Transverse colon (tissue), 4 donors: ENCODE measurements at regions not wholly inside any gene's neighbourhood (a gene's known extent, or its start where the extent isn't known, plus 50 kb on each side); places are given as distances from the start of the nearest gene placed in this dataset.

Source experiments
- DNase-seq: peaks from one replicate; pipeline ENCODE4 v3.0.0-alpha.2; 2019
- H3K27ac ChIP-seq, 4 donors: fragments of 200-600 bp; sonication (generic); 2 replicates each; pipeline ENCODE4 v1.5.1; 2016 to 2018; ENCODE audit warnings: inconsistent platforms in 4 of 4
- H3K27me3 ChIP-seq: fragments of 200-600 bp; sonication (generic); 2 replicates; pipeline ENCODE4 v1.5.1; 2017; ENCODE audit warnings: inconsistent platforms
- H3K36me3 ChIP-seq, 4 donors: fragments of 200-600 bp; sonication (generic); 2 replicates each; pipeline ENCODE4 v1.5.1; 2017 to 2019; ENCODE audit warnings: inconsistent platforms in 4 of 4
- H3K4me1 ChIP-seq, 4 donors: fragments of 200-600 bp; sonication (generic); 2 replicates each; pipeline ENCODE4 v1.5.1; 2017 to 2020; ENCODE audit warnings: inconsistent platforms in 4 of 4
- H3K4me3 ChIP-seq, 4 donors: fragments of 200-600 bp; sonication (generic); 1 replicate in 1 of 4; 2 replicates in 3 of 4; pipeline versions ENCODE4 v1.5.1 to v1.6.1; 2017 to 2019; ENCODE audit warnings: inconsistent platforms in 4 of 4
- H3K9me3 ChIP-seq, 2 donors: fragments of 200-600 bp; sonication (generic); 2 replicates each; pipeline ENCODE4 v1.5.1; 2017 to 2019; ENCODE audit warnings: inconsistent platforms in 2 of 2
- CTCF ChIP-seq, 5 experiments: fragments of 200-600 bp in 3 of 5; fragments of 450-650 bp in 2 of 5; sonication (generic) in 3 of 5; IDR thresholded peaks; 1 replicate in 2 of 5; 2 replicates in 3 of 5; pipeline ENCODE4 v1.5.1; 2016 to 2017; ENCODE audit warnings: antibody characterized with exemption in 5 of 5, inconsistent platforms in 3 of 5, mild to moderate bottlenecking in 2 of 5, moderate library complexity in 1 of 5
- EP300 ChIP-seq: sonication (generic); formaldehyde crosslinking; IDR thresholded peaks from one replicate; pipeline ENCODE4 v1.6.1; 2017; ENCODE audit warnings: antibody characterized with exemption, low read depth
- POLR2A ChIP-seq: fragments of 450-650 bp; IDR thresholded peaks from one replicate; pipeline ENCODE4 v1.6.1; 2016; ENCODE audit warnings: antibody characterized with exemption, mild to moderate bottlenecking, moderate library complexity
- POLR2AphosphoS5 ChIP-seq, 3 donors: sonication (generic); formaldehyde crosslinking; IDR thresholded peaks; one replicate each; pipeline ENCODE4 v1.6.1; 2016; ENCODE audit warnings: antibody characterized with exemption in 3 of 3
- WGBS, 2 donors: methylation state at CpG; one replicate each; pipeline ENCODE4 v1.1.5; 2018; ENCODE audit warnings: low coverage in 1 of 2; 5-methylcytosine and 5-hydroxymethylcytosine counted together
- in situ Hi-C, 4 donors: fragments of 200-750 bp; cut with MboI; loops; one replicate each; pipeline versions ENCODE4 v1.15.0 to v1.15.1; 2017; ENCODE audit warnings: low sequenced_read_pairs in 3 of 4, low pct_ligation_motif_present in 1 of 4, low pct_unique_long_range_greater_than_20kb in 1 of 4
- intact Hi-C: fragments of 100-400 bp; cut with DNase I; formaldehyde crosslinking; loops from one replicate; pipeline ENCODE4 v1.15.1; 2023; ENCODE audit warnings: low total_unique reads

GRCh38 chr1:94302497-94302896 lies 65.1 kb upstream of the ARHGAP29 start:
- no peaks in the 10 kb centered on the region for H3K36me3 ChIP-seq
- H3K9me3 ChIP-seq = no peaks in the 10 kb centered on the region
- no peak for TF ChIP-seq POLR2A
- no peak for TF ChIP-seq POLR2AphosphoS5 (IDR thresholded peaks at IDR 0.05)
- no peak for TF ChIP-seq EP300
- TF ChIP-seq CTCF (IDR thresholded peaks at IDR 0.05) = no peak
- H3K4me1 ChIP-seq = peaks cover 0 to 4% (median 0%) of the 10 kb centered on the region in 4 donors
- in situ Hi-C loops = no loop called here
- no peaks in the 10 kb centered on the region for H3K27me3 ChIP-seq
- no peak for DNase-seq
- no peak overlapping the region for H3K27ac ChIP-seq
- intact Hi-C loops = no loop called here
- WGBS, 2 donors = 94% methylated on average over 6 of the region's 6 CpGs; no CpG with 5 or more reads in 1 of the 2 donors
- no peak overlapping the region for H3K4me3 ChIP-seq

GRCh38 chr1:94301186-94301585 lies 63.8 kb upstream of the ARHGAP29 start:
- Histone ChIP-seq H3K27me3 (no peaks in the 10 kb centered on the region), H3K27ac (no peak overlapping the region), H3K4me1 (peaks cover 0 to 4% (median 0%) of the 10 kb centered on the region in 4 donors), H3K36me3 (no peaks in the 10 kb centered on the region), H3K4me3 (no peak overlapping the region), H3K9me3 (no peaks in the 10 kb centered on the region)
- TF ChIP-seq CTCF (IDR thresholded peaks at IDR 0.05) (no peak), POLR2A (no peak), POLR2AphosphoS5 (IDR thresholded peaks at IDR 0.05) (no peak)
- no peak for DNase-seq
- in situ Hi-C loops = no loop called here
- 63 to 81% methylated on average over 2 to 5 of the region's 5 CpGs for WGBS, 2 donors
- intact Hi-C loops = no loop called here

- intact Hi-C loops = no loop called here
- no peaks in the 10 kb centered on the region for H3K27me3 ChIP-seq
- DNase-seq = no peak
- no peak overlapping the region for H3K4me3 ChIP-seq
- 67 to 75% methylated on average over 1 to 2 of the region's 2 CpGs for WGBS, 2 donors
- H3K9me3 ChIP-seq = no peaks in the 10 kb centered on the region
- H3K27ac ChIP-seq = no peak overlapping the region
- TF ChIP-seq CTCF (IDR thresholded peaks at IDR 0.05) (no peak), POLR2A (no peak), EP300 (no peak), POLR2AphosphoS5 (IDR thresholded peaks at IDR 0.05) (no peak)
- H3K36me3 ChIP-seq = no peaks in the 10 kb centered on the region
- H3K4me1 ChIP-seq = peaks cover 0 to 4% (median 0%) of the 10 kb centered on the region in 4 donors
- in situ Hi-C loops = no loop called here
Observed at GRCh38 chr1:94300731-94301130, 63.3 kb upstream of the ARHGAP29 start.

- Histone ChIP-seq H3K27me3 (no peaks in the 10 kb centered on the region), H3K36me3 (no peaks in the 10 kb centered on the region), H3K9me3 (no peaks in the 10 kb centered on the region), H3K4me3 (no peak overlapping the region), H3K4me1 (peaks cover 0 to 4% (median 0%) of the 10 kb centered on the region in 4 donors), H3K27ac (peak overlapping the region; percentile 22 to 49 (median 42))
- WGBS, 2 donors = 73 to 93% methylated on average over 3 to 6 of the region's 6 CpGs
- no peak for DNase-seq
- intact Hi-C loops (no loop called here), in situ Hi-C loops (no loop called here)
- TF ChIP-seq EP300 = no peak
Observed at GRCh38 chr1:94299627-94300553, 62.5 kb upstream of the ARHGAP29 start.
